IPS-18a (cell line): ENCODE measurements at regions not wholly inside any gene's neighbourhood (a gene's known extent, or its start where the extent isn't known, plus 50 kb on each side); places are given as distances from the start of the nearest gene placed in this dataset.

Source experiments
- H3K27ac ChIP-seq: one replicate; pipeline ENCODE4 v1.5.1; 2013; ENCODE audit warnings: low read length
- H3K27me3 ChIP-seq: one replicate; pipeline ENCODE4 v1.6.1; 2013; ENCODE audit warnings: mild to moderate bottlenecking, low read length; ENCODE audit not compliant: control insufficient read depth, insufficient read depth
- H3K36me3 ChIP-seq: one replicate; pipeline ENCODE4 v1.6.1; 2013; ENCODE audit warnings: low read depth, low read length; ENCODE audit not compliant: control insufficient read depth
- H3K4me1 ChIP-seq: one replicate; pipeline ENCODE4 v1.6.1; 2013; ENCODE audit warnings: low read depth, low read length; ENCODE audit not compliant: control insufficient read depth
- H3K4me3 ChIP-seq: one replicate; pipeline ENCODE4 v1.5.1; 2013; ENCODE audit warnings: low read length
- H3K9ac ChIP-seq: one replicate; pipeline ENCODE4 v1.6.1; 2013; ENCODE audit warnings: mild to moderate bottlenecking, low read length, moderate library complexity
- H3K9me3 ChIP-seq: one replicate; pipeline ENCODE4 v1.6.1; 2013; ENCODE audit warnings: low read depth, low read length; ENCODE audit not compliant: control insufficient read depth

DNA sequence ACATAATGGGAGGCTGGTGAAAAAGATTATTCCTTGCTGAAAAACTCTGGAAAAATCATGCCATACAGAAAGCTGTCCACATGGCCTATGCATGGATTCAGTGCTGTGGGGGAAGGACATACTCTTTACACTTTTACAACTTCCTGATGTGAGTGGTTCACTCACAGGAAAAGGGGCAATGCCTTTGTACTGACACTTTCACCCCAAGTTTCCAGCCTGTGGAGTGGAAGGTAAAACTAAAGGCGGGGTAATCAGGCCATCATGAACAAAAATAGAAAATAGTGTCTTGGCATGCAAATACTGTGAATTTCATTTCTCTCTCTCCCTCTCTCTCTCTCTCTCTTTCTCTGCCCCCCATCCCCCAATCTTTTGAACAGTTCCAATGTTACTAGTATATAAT is 281.8 kb downstream of the ETS1 start:
- Histone ChIP-seq H3K27ac (no peak overlapping the region), H3K4me3 (no peak overlapping the region), H3K27me3 (no peaks in the 10 kb centered on the region), H3K9ac (no peak overlapping the region), H3K9me3 (no peaks in the 10 kb centered on the region), H3K4me1 (no peaks in the 10 kb centered on the region), H3K36me3 (no peaks in the 10 kb centered on the region)

DNA sequence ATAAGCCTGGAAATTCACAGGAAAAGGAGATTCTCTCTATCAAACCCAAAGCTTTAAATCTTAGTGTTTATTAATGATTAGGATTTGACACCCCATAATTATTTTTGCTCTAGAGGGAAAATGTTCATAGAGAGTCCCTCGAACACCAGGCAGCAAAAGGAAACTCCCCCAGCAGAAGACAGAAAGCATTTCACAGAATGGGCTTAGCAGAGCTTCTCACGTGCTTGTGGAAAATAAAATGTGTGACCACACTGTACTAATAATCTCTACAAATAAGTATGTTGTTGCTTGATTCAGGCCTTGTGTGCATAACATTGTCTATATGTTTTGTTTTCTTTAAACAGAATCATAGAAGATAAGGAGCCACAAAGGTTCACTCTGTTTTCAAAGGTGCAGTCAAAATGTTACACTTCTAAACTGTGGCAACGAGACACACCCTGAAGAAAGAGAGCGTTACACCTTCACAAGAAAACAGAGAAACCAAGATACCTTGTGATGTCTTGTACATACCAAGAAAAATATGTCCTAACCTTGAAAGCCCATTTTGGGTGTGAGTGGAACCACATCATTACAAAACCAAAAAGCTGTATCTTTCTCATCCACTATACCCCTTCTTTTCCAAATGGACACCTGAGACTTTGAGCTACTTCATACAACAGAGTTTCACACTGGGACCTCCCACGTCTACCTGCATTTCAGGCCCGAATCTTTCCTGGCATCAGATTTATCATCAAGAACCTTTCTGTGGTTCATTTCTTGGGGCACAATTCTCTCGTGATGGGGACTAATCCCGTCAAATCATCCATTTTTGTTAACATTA is 282.5 kb downstream of the ETS1 start:
- Histone ChIP-seq H3K27me3 (no peaks in the 10 kb centered on the region), H3K27ac (no peak overlapping the region), H3K36me3 (no peaks in the 10 kb centered on the region), H3K4me1 (no peaks in the 10 kb centered on the region), H3K4me3 (no peak overlapping the region), H3K9ac (no peak overlapping the region), H3K9me3 (no peaks in the 10 kb centered on the region)

DNA sequence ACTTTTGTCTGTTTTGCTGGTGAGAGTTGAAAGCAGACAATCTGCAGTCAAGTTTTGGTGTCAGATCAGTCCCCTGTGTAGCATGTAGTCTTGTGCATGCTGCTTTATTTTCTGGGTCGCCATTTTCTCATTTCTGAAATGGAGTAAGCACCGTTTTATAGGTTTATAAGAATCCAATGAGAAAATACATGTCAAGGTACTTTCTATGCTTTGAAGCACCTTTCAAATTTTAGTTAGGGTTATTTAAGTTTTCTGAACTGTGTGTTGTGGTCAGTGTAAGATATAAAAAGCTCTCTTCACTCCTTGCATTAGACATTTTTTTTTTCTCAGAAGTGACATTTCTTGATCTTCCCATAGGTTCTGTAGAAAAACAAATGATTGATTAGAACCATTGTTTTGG is 283.2 kb downstream of the ETS1 start:
- Histone ChIP-seq H3K36me3 (no peaks in the 10 kb centered on the region), H3K27ac (no peak overlapping the region), H3K27me3 (no peaks in the 10 kb centered on the region), H3K9ac (no peak overlapping the region), H3K4me1 (no peaks in the 10 kb centered on the region), H3K4me3 (no peak overlapping the region), H3K9me3 (no peaks in the 10 kb centered on the region)

DNA sequence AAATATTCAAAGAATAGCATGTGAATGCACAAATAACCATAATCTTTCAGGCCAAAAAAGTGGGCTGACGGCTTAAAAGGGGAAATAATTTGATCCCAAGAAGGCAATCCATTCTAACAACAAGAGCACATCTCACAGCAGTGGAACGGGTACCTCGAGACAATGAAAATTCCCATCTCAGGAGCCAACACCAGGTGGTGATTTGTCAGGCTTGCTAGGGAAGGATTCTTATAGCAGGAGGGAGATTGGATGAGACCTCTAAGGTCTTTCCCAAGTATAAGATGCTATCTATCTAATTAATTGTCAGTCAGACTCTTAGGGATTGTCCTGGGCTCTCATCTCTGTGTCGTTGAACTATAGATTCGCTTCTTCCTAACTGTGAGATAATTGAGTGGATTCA is 284.0 kb downstream of the ETS1 start:
- no peak overlapping the region for H3K9ac ChIP-seq
- no peak overlapping the region for H3K4me3 ChIP-seq
- H3K36me3 ChIP-seq = no peaks in the 10 kb centered on the region
- no peaks in the 10 kb centered on the region for H3K9me3 ChIP-seq
- H3K27ac ChIP-seq = no peak overlapping the region
- H3K4me1 ChIP-seq = no peaks in the 10 kb centered on the region
- H3K27me3 ChIP-seq = no peaks in the 10 kb centered on the region

DNA sequence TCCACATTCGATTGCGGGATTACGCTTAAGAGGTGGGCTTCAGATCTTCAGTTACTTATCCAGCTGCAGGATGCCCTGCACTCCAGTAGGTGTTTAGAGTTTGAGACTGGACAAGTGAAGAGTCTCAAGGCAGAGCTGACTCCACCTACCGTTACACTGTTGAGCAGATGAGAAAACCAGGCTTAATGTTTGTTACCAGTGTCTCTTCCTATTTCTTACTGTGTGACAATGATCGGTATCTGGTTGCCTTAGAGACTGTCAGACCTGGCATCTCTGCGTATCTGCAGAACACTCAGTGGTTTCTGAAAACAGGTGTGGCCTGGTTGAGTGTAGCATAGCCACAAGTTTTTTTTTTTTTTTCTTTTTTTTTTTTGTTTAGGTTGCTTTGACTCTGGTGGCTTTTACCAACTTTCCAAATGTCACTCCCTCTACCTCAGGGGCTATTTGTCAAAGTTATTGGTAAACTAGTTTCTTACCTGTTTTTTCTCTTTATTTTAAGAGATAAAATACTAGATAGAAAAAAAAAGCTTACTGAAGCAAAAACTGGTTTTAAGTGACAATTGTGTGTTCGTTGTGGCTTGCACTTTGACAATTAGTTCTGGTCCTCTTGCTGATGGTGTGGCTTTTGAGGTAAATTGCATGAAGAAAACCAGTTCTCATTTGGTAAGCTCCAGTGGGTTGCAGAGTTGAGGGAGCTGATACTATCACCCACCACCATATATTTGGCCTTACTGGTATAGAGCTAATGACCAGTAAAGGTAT is 284.8 kb downstream of the ETS1 start:
- Histone ChIP-seq H3K36me3 (no peaks in the 10 kb centered on the region), H3K27ac (no peak overlapping the region), H3K27me3 (no peaks in the 10 kb centered on the region), H3K4me3 (no peak overlapping the region), H3K4me1 (no peaks in the 10 kb centered on the region), H3K9ac (no peak overlapping the region), H3K9me3 (no peaks in the 10 kb centered on the region)

DNA sequence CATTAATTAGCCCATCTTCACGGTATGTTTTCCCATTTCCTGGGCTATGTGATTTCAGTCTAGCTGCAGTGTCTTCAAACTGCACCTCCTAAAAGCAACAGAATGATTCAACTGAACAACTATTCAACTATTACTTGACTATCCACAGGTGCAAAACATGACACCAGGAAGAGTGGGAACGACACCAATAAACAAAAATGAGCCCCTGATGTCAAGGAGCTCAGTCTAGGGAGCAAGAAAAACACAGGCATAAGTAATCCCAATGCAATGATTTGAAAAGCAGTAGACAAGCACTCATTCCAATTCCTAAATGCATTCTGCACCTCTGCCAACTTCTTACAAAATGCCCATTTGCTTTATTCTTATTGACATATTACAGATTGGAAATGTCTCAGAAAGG is 285.6 kb downstream of the ETS1 start:
- Histone ChIP-seq H3K27ac (no peak overlapping the region), H3K9ac (no peak overlapping the region), H3K27me3 (no peaks in the 10 kb centered on the region), H3K4me3 (no peak overlapping the region), H3K4me1 (no peaks in the 10 kb centered on the region), H3K9me3 (no peaks in the 10 kb centered on the region), H3K36me3 (no peaks in the 10 kb centered on the region)

DNA sequence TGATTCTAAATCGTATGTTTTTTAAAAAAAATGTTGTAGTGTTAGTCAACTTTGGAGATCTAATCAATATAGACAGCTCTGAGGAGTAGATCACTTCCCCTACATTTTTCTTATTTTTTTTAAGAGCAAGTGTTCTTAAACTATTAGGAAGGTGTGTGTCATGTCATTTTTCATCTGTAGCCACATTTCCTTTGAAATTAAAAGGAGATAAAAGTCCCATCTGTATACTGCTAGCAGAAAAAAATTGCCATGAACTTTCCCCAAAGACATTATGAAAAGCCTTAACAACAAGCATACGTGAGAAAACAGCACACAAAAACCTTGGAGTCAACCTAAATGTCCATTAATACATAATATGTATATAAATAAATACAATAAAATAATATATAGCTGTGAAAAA is 286.6 kb downstream of the ETS1 start:
- Histone ChIP-seq H3K27me3 (no peaks in the 10 kb centered on the region), H3K4me1 (no peaks in the 10 kb centered on the region), H3K27ac (no peak overlapping the region), H3K9ac (no peak overlapping the region), H3K4me3 (no peak overlapping the region), H3K36me3 (no peaks in the 10 kb centered on the region), H3K9me3 (no peaks in the 10 kb centered on the region)

DNA sequence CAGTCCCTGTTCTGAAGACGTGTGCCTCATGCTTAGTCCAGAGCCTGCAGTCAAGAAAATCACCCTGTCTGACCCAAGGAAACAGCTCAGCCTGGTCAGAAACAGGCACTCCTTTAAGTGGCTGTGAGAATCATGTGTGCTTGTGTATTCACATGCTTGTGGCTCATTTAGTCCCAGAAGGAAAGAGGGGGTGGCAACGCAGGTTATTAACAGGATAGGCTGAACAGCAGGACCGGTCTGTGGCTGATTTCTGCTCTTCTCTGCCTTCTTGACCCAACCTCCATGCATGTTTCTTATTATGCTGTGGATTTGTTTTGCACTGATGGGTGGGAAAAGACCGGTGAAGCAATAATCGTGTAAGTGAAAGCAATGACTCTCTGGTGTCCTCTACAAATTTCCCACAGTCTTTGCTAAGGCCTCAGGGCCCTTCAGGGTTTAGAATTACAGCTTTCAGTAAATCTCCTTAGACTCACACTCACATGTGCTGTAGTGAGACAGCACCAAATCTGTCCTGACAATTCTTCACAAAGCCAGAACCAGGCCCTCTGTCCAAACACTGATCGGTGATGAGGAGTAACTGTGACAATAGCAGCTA is 288.1 kb downstream of the ETS1 start:
- Histone ChIP-seq H3K9ac (no peak overlapping the region), H3K9me3 (no peaks in the 10 kb centered on the region), H3K4me3 (no peak overlapping the region), H3K36me3 (no peaks in the 10 kb centered on the region), H3K27ac (no peak overlapping the region), H3K4me1 (no peaks in the 10 kb centered on the region), H3K27me3 (no peaks in the 10 kb centered on the region)

DNA sequence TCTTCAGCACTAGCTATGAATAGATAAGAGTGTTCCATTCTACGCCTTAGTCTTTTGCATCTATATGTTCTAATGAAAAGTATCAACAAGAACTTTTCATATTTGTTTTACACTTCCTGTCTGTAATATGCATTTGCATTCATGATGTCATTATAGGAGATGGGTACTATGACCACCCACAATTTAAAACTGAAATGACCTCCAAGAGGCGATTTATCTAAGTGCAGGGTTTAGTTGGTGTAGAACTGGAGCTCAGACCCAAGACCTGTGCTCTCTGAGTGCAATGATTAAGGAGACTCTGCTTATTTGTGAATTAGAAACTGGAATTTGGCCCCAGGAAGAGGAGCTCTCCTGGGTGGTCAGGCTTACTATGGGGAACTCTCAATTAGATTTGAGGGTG is 289.1 kb downstream of the ETS1 start:
- Histone ChIP-seq H3K27me3 (no peaks in the 10 kb centered on the region), H3K9ac (no peak overlapping the region), H3K27ac (no peak overlapping the region), H3K9me3 (no peaks in the 10 kb centered on the region), H3K36me3 (no peaks in the 10 kb centered on the region), H3K4me1 (no peaks in the 10 kb centered on the region), H3K4me3 (no peak overlapping the region)

DNA sequence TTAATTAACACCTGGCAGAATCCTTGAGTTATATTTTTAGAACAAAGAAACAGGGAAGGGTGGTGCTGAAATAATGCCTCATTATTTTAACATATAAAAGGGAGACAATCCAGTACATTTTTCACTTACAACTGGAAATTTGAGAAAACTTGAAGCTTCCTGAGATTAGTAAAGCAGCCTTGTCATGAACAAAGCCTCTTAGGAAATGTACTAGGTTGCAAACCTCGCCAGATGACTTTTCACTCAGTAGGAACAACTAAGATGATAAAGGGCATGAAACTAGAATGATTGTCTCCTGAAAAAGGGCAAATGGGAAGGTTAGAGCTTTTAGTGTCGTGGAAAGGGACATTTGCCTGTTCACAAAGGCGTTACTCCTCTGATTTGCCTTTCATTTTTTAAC is 289.6 kb downstream of the ETS1 start:
- H3K4me3 ChIP-seq = no peak overlapping the region
- no peaks in the 10 kb centered on the region for H3K27me3 ChIP-seq
- no peaks in the 10 kb centered on the region for H3K4me1 ChIP-seq
- no peaks in the 10 kb centered on the region for H3K36me3 ChIP-seq
- H3K9ac ChIP-seq = no peak overlapping the region
- no peaks in the 10 kb centered on the region for H3K9me3 ChIP-seq
- H3K27ac ChIP-seq = no peak overlapping the region

DNA sequence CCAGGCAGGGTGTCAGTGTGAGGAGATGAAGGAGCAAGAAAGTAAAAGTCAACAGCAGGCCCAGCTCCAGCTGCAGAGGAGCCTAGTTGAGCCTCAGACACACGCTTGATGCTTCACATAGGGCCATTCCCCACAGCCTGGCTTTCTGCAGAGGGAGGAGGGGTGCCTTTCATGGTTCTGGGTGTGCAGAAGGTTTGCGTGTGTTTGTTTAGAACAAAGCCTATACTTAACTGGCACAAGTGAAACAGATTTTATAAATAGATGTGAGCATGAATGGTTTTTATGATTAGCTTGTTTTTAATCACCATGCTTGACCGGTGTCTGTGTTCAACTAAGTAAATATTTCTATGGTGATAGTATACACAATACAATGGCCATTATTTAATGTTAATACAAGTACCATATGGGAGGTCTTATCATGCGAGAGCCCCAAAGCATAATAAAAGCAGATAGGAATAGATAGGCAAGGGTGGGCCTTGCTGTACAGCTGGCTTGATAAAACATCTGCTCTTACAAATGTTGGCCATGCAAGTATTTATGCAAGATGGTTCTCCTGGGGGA is 290.2 kb downstream of the ETS1 start:
- H3K4me3 ChIP-seq = no peak overlapping the region
- no peaks in the 10 kb centered on the region for H3K9me3 ChIP-seq
- no peaks in the 10 kb centered on the region for H3K4me1 ChIP-seq
- no peaks in the 10 kb centered on the region for H3K36me3 ChIP-seq
- no peaks in the 10 kb centered on the region for H3K27me3 ChIP-seq
- H3K27ac ChIP-seq = no peak overlapping the region
- H3K9ac ChIP-seq = no peak overlapping the region
